CD14-positive monocyte (primary cell): ENCODE measurements at regions not wholly inside any gene's neighbourhood (a gene's known extent, or its start where the extent isn't known, plus 50 kb on each side); places are given as distances from the start of the nearest gene placed in this dataset.

ENCODE experiments used
- DNase-seq, 3 donors: peaks; one replicate each; pipeline ENCODE4 v3.0.0-alpha.2; 2011 to 2022
- H2AFZ ChIP-seq: 2 replicates; pipeline ENCODE4 v1.6.0; 2012; ENCODE audit warnings: mild to moderate bottlenecking, low read depth, low read length, inconsistent platforms; ENCODE audit not compliant: insufficient read depth, poor library complexity, severe bottlenecking
- H3K27ac ChIP-seq, 2 donors: 1 replicate in 1 of 2; 2 replicates in 1 of 2; pipeline ENCODE4 v1.5.1; 2012 to 2013; ENCODE audit warnings: low read length in 2 of 2, control low read depth in 1 of 2, inconsistent platforms in 1 of 2, low read depth in 1 of 2, mild to moderate bottlenecking in 1 of 2
- H3K27me3 ChIP-seq, 2 donors: one replicate each; pipeline versions ENCODE4 v1.6.0 to v1.6.1; 2011 to 2013; ENCODE audit warnings: low read length in 2 of 2; ENCODE audit not compliant: control insufficient read depth in 2 of 2, insufficient read depth in 2 of 2
- H3K36me3 ChIP-seq, 2 donors: replicated peaks in 1 of 2; 1 replicate in 1 of 2; 2 replicates in 1 of 2; pipeline versions ENCODE4 v1.5.1 to v1.6.1; 2012 to 2013; ENCODE audit warnings: low read length in 2 of 2, control low read depth in 1 of 2, inconsistent platforms in 1 of 2, mild to moderate bottlenecking in 1 of 2; ENCODE audit not compliant: insufficient read depth in 2 of 2, control insufficient read depth in 1 of 2
- H3K4me1 ChIP-seq, 2 donors: 1 replicate in 1 of 2; 2 replicates in 1 of 2; pipeline versions ENCODE4 v1.5.1 to v1.6.1; 2012 to 2013; ENCODE audit warnings: low read length in 2 of 2, control low read depth in 1 of 2, inconsistent platforms in 1 of 2, mild to moderate bottlenecking in 1 of 2, moderate library complexity in 1 of 2; ENCODE audit not compliant: insufficient read depth in 2 of 2, control insufficient read depth in 1 of 2
- H3K4me2 ChIP-seq: replicated peaks from 2 replicates; pipeline ENCODE3; 2012; ENCODE audit warnings: low read length, moderate library complexity, mild to moderate bottlenecking; ENCODE audit not compliant: poor library complexity, severe bottlenecking; ENCODE audit errors: extremely low read depth
- H3K4me3 ChIP-seq, 3 experiments: fragments of 200-600 bp in 1 of 3; sonication (generic) in 1 of 3; replicated peaks in 1 of 3; 1 replicate in 2 of 3; 2 replicates in 1 of 3; pipeline ENCODE4 v1.5.1; 2011 to 2013; ENCODE audit warnings: low read length in 3 of 3, mild to moderate bottlenecking in 3 of 3, control low read depth in 2 of 3, low read depth in 2 of 3, inconsistent platforms in 1 of 3, moderate library complexity in 1 of 3
- H3K79me2 ChIP-seq: 2 replicates; pipeline ENCODE4 v1.6.0; 2012; ENCODE audit warnings: mild to moderate bottlenecking, control low read depth, inconsistent platforms, low read length, moderate library complexity; ENCODE audit not compliant: insufficient read depth
- H3K9ac ChIP-seq: 2 replicates; pipeline ENCODE4 v1.6.0; 2017; ENCODE audit warnings: low read length, mild to moderate bottlenecking; ENCODE audit not compliant: insufficient read depth, poor library complexity, severe bottlenecking
- H3K9me3 ChIP-seq, 2 donors: replicated peaks in 1 of 2; 1 replicate in 1 of 2; 2 replicates in 1 of 2; pipeline versions ENCODE4 v1.5.1 to v1.6.1; 2012 to 2013; ENCODE audit warnings: low read length in 2 of 2, control low read depth in 1 of 2; ENCODE audit not compliant: control insufficient read depth in 1 of 2, insufficient read depth in 1 of 2
- H4K20me1 ChIP-seq: 2 replicates; pipeline ENCODE4 v1.6.0; 2012; ENCODE audit warnings: mild to moderate bottlenecking, low read length, control low read depth, moderate library complexity; ENCODE audit not compliant: insufficient read depth
- H3K27ac Mint-ChIP-seq, 7 donors: one replicate each; pipeline ENCODE4 v1.8.0; 2020; ENCODE audit warnings: mild to moderate bottlenecking in 7 of 7, mixed read lengths in 7 of 7, moderate library complexity in 6 of 7, inconsistent platforms in 2 of 7
- H3K27me3 Mint-ChIP-seq, 3 donors: one replicate each; pipeline ENCODE4 v1.8.0; 2021 to 2022; ENCODE audit warnings: low read depth in 3 of 3, mild to moderate bottlenecking in 3 of 3, mixed read lengths in 3 of 3, moderate library complexity in 3 of 3, inconsistent platforms in 1 of 3
- H3K36me3 Mint-ChIP-seq, 2 donors: one replicate each; pipeline ENCODE4 v1.8.0; 2020; ENCODE audit warnings: mixed read lengths in 2 of 2, inconsistent platforms in 1 of 2, mild to moderate bottlenecking in 1 of 2
- H3K4me1 Mint-ChIP-seq: one replicate; pipeline ENCODE4 v1.8.0; 2020; ENCODE audit warnings: mild to moderate bottlenecking, mixed read lengths
- H3K4me3 Mint-ChIP-seq, 2 donors: one replicate each; pipeline ENCODE4 v1.8.0; 2020; ENCODE audit warnings: mild to moderate bottlenecking in 2 of 2, mixed read lengths in 2 of 2, moderate library complexity in 1 of 2
- H3K9me3 Mint-ChIP-seq, 7 donors: one replicate each; pipeline ENCODE4 v1.8.0; 2020 to 2022; ENCODE audit warnings: mixed read lengths in 7 of 7, mild to moderate bottlenecking in 6 of 7, moderate library complexity in 6 of 7, inconsistent platforms in 2 of 7
- CTCF ChIP-seq: fragments of 200-600 bp; IDR thresholded peaks from one replicate; pipeline ENCODE4 v1.8.0; 2022; ENCODE audit warnings: antibody characterized with exemption, mild to moderate bottlenecking
- WGBS: methylation state at CpG from one replicate; pipeline ENCODE4 v1.1.5; 2013; ENCODE audit warnings: missing lambda C conversion rate; ENCODE audit not compliant: insufficient coverage; 5-methylcytosine and 5-hydroxymethylcytosine counted together
- intact Hi-C, 2 donors: fragments of 100-400 bp; cut with micrococcal nuclease; formaldehyde crosslinking; loops; one replicate each; pipeline versions ENCODE4 v1.15.0 to v1.15.1; 2023

- H3K36me3 ChIP-seq = no peaks in the 10 kb centered on the region
- H3K9me3 ChIP-seq = no peaks in the 10 kb centered on the region
- no peaks in the 10 kb centered on the region for H3K79me2 ChIP-seq
- H3K4me1 ChIP-seq = peaks cover 0 to 4% of the 10 kb centered on the region in 2 donors
- peaks cover 0 to 2% (median 0%) of the 10 kb centered on the region in 3 donors for H3K27me3 Mint-ChIP-seq
- H3K9ac ChIP-seq = no peak overlapping the region
- no peak overlapping the region for H3K27ac Mint-ChIP-seq
- no peaks in the 10 kb centered on the region for H3K36me3 Mint-ChIP-seq
- peaks cover 9% of the 10 kb centered on the region for H3K4me1 Mint-ChIP-seq
- no peaks in the 10 kb centered on the region for H3K27me3 ChIP-seq
- H2AFZ ChIP-seq = no peak overlapping the region
- intact Hi-C loops = no loop called here
- no peak overlapping the region for H3K4me2 ChIP-seq
- no peak overlapping the region for H3K27ac ChIP-seq
- WGBS = 77% methylated on average over 2 of the region's 3 CpGs
- no peak for DNase-seq
- H3K4me3 Mint-ChIP-seq = no peak overlapping the region
- no peaks in the 10 kb centered on the region for H4K20me1 ChIP-seq
- H3K4me3 ChIP-seq = no peak overlapping the region
- peaks cover 0 to 4% (median 0%) of the 10 kb centered on the region in 7 donors for H3K9me3 Mint-ChIP-seq
- no peak for TF ChIP-seq CTCF
Measured at GRCh38 chr15:61651267-61651666, 409.0 kb downstream of the VPS13C start.

DNA sequence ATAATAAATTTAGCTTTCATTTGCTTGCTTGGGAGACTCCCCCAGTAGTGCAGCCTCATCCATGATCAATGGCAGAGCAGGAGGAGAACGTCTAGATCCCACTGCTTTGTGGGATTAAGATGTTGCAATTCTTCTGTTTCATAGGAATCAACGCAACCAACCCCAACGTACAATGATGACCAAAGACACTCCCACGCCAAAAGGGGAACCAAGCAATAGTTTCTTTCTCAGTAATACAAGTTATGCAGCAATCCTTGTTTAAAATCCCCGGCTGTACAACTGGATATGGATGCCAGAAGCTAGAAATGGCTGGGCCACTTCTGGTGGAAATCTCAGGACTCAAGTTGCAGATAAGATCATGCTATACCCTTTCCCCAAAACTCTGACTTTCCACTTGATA lies 411.2 kb downstream of the VPS13C start:
- peaks cover 0 to 4% (median 0%) of the 10 kb centered on the region in 7 donors for H3K9me3 Mint-ChIP-seq
- Histone ChIP-seq H3K4me2 (no peak overlapping the region), H3K79me2 (no peaks in the 10 kb centered on the region), H3K27ac (no peak overlapping the region), H3K4me3 (no peak overlapping the region), H3K36me3 (no peaks in the 10 kb centered on the region), H3K4me1 (peaks cover 0 to 4% of the 10 kb centered on the region in 2 donors), H3K27me3 (no peaks in the 10 kb centered on the region), H2AFZ (no peak overlapping the region), H3K9me3 (no peaks in the 10 kb centered on the region), H4K20me1 (no peaks in the 10 kb centered on the region), H3K9ac (no peak overlapping the region)
- DNase-seq = no peak
- no peak for TF ChIP-seq CTCF
- H3K4me3 Mint-ChIP-seq = no peak overlapping the region
- H3K27me3 Mint-ChIP-seq = peaks cover 0 to 4% (median 0%) of the 10 kb centered on the region in 3 donors
- H3K27ac Mint-ChIP-seq = no peak overlapping the region
- intact Hi-C loops = no loop called here
- H3K36me3 Mint-ChIP-seq = no peaks in the 10 kb centered on the region
- 10% methylated on average over 2 of the region's 5 CpGs for WGBS
- H3K4me1 Mint-ChIP-seq = peaks cover 9% of the 10 kb centered on the region
